ENCODE measurements at regions not wholly inside any gene's neighbourhood (a gene's known extent, or its start where the extent isn't known, plus 50 kb on each side); places are given as distances from the start of the nearest gene placed in this dataset.

- Mint-ChIP-seq H3K4me1 (no peaks in the 10 kb centered on the region), H3K27ac (no peak overlapping the region), H3K9me3 (no peaks in the 10 kb centered on the region), H3K4me3 (no peak overlapping the region), H3K27me3 (peaks cover 10% of the 10 kb centered on the region), H3K36me3 (no peaks in the 10 kb centered on the region)
- DNase-seq (no peak), ATAC-seq (ENCODE audit: low read depth in 2 of 2) (no peak)
- no peaks in the 10 kb centered on the region for H3K36me3 ChIP-seq (ENCODE audit: control insufficient read depth, insufficient read depth, low read length)
- no peak overlapping the region for H3K27ac ChIP-seq (ENCODE audit: insufficient read depth, low read length, poor library complexity, severe bottlenecking)
- no peaks in the 10 kb centered on the region for H3K4me1 ChIP-seq (ENCODE audit: control insufficient read depth, insufficient read depth, low read length, poor library complexity, severe bottlenecking)
- H3K9me3 ChIP-seq (ENCODE audit: control insufficient read depth in 2 of 2, low read length in 2 of 2) = no peaks in the 10 kb centered on the region
- no peaks in the 10 kb centered on the region for H3K27me3 ChIP-seq (ENCODE audit: control insufficient read depth, insufficient read depth, low read length)
- H3K4me3 ChIP-seq (ENCODE audit: low read depth, low read length) = no peak overlapping the region
Observed at GRCh38 chr2:118464546-118465265, 376.4 kb downstream of the INSIG2 start.

GRCh38 chr2:118464046-118464445 is 375.8 kb downstream of the INSIG2 start:
- Mint-ChIP-seq H3K4me3 (no peak overlapping the region), H3K4me1 (no peaks in the 10 kb centered on the region), H3K27ac (no peak overlapping the region), H3K36me3 (no peaks in the 10 kb centered on the region), H3K27me3 (peaks cover 6% of the 10 kb centered on the region), H3K9me3 (no peaks in the 10 kb centered on the region)
- H3K4me1 ChIP-seq (ENCODE audit: control insufficient read depth, insufficient read depth, low read length, poor library complexity, severe bottlenecking) = no peaks in the 10 kb centered on the region
- DNase-seq (no peak), ATAC-seq (ENCODE audit: low read depth in 2 of 2) (no peak)
- no peaks in the 10 kb centered on the region for H3K27me3 ChIP-seq (ENCODE audit: control insufficient read depth, insufficient read depth, low read length)
- H3K27ac ChIP-seq (ENCODE audit: insufficient read depth, low read length, poor library complexity, severe bottlenecking) = no peak overlapping the region
- H3K4me3 ChIP-seq (ENCODE audit: low read depth, low read length) = no peak overlapping the region
- H3K9me3 ChIP-seq (ENCODE audit: control insufficient read depth in 2 of 2, low read length in 2 of 2) = no peaks in the 10 kb centered on the region
- no peaks in the 10 kb centered on the region for H3K36me3 ChIP-seq (ENCODE audit: control insufficient read depth, insufficient read depth, low read length)

GRCh38 chr2:118460425-118460824 is 372.2 kb downstream of the INSIG2 start:
- Histone ChIP-seq H3K27me3 (ENCODE audit: control insufficient read depth, insufficient read depth, low read length) (peaks cover 2% of the 10 kb centered on the region), H3K4me3 (ENCODE audit: low read depth, low read length) (no peak overlapping the region), H3K36me3 (ENCODE audit: control insufficient read depth, insufficient read depth, low read length) (no peaks in the 10 kb centered on the region), H3K27ac (ENCODE audit: insufficient read depth, low read length, poor library complexity, severe bottlenecking) (no peak overlapping the region), H3K9me3 (ENCODE audit: control insufficient read depth in 2 of 2, low read length in 2 of 2) (no peaks in the 10 kb centered on the region), H3K4me1 (ENCODE audit: control insufficient read depth, insufficient read depth, low read length, poor library complexity, severe bottlenecking) (no peaks in the 10 kb centered on the region)
- DNase-seq (no peak), ATAC-seq (ENCODE audit: low read depth in 2 of 2) (no peak)
- H3K36me3 Mint-ChIP-seq = no peaks in the 10 kb centered on the region
- H3K27ac Mint-ChIP-seq = no peak overlapping the region
- H3K27me3 Mint-ChIP-seq = no peaks in the 10 kb centered on the region
- H3K4me1 Mint-ChIP-seq = no peaks in the 10 kb centered on the region
- no peaks in the 10 kb centered on the region for H3K9me3 Mint-ChIP-seq
- no peak overlapping the region for H3K4me3 Mint-ChIP-seq

DNA sequence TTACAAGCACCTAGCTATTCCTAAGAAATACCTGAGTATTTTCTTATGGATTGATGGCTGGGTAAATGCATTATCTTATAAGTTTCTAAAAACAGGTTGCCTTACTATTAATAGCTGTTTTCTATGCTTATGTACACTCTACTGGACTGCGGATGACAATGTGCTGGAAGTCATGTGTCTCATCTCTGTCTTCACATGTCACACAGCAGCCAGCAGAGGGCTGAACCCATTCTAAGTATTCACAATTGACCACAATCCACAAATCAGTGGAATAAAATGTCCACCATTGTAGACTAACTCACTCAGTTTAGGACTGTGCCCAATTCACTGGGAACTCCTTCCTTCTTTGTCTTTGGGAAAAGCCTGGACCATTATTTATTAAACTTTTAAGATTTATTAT is 371.2 kb downstream of the INSIG2 start:
- Mint-ChIP-seq H3K27me3 (no peaks in the 10 kb centered on the region), H3K4me3 (no peak overlapping the region), H3K36me3 (no peaks in the 10 kb centered on the region), H3K9me3 (no peaks in the 10 kb centered on the region), H3K4me1 (no peaks in the 10 kb centered on the region), H3K27ac (no peak overlapping the region)
- no peak for ATAC-seq (ENCODE audit: low read depth in 2 of 2)
- H3K27me3 ChIP-seq (ENCODE audit: control insufficient read depth, insufficient read depth, low read length) = peaks cover 2% of the 10 kb centered on the region
- no peak overlapping the region for H3K27ac ChIP-seq (ENCODE audit: insufficient read depth, low read length, poor library complexity, severe bottlenecking)
- H3K4me1 ChIP-seq (ENCODE audit: control insufficient read depth, insufficient read depth, low read length, poor library complexity, severe bottlenecking) = no peaks in the 10 kb centered on the region
- DNase-seq = no peak
- no peaks in the 10 kb centered on the region for H3K36me3 ChIP-seq (ENCODE audit: control insufficient read depth, insufficient read depth, low read length)
- no peak overlapping the region for H3K4me3 ChIP-seq (ENCODE audit: low read depth, low read length)
- no peaks in the 10 kb centered on the region for H3K9me3 ChIP-seq (ENCODE audit: control insufficient read depth in 2 of 2, low read length in 2 of 2)

DNA sequence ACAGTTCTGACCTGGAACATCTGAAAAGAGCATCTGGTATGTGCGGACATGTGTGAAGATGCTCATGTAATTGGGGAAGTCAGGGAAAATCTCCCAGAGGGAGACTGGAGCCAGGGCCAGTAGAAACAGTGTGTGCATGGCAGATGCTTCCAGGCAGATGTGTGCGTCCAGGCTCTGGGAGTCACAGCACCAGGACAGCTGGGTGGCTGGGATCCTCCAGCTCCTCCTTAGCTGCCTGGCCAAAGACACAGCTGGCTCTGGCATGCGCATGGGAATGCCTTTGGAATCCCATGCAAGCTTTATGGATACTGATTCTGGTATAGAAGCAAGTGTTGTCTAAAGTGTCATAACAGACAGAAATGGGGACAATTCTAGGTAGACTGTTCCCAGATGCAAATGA is 369.7 kb downstream of the INSIG2 start:
- Mint-ChIP-seq H3K4me1 (no peaks in the 10 kb centered on the region), H3K4me3 (no peak overlapping the region), H3K36me3 (no peaks in the 10 kb centered on the region)

DNA sequence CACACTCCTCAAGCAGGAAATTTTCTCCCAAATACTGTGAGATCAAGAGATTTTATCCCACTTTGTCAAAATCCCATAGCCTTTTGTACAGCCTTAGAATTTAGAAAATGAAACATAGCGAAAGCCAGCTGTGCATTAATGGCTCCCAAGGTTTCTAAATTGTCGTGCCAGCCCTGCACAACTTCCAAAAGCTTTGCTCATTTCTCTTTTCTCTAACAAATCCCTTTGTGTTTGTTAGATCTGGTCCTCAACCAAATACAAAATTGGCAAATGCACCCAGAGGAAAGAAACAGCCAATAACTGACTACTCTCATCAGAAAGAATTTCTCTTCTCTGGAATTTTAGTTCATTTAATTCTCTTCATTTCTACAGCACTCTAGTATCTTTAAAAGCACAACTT is 361.1 kb downstream of the INSIG2 start:
- DNase-seq (no peak), ATAC-seq (ENCODE audit: low read depth in 2 of 2) (no peak)
- H3K4me3 ChIP-seq (ENCODE audit: low read depth, low read length) = no peak overlapping the region
- peaks cover 0 to 1% (median 0%) of the 10 kb centered on the region in 7 donors for H3K9me3 Mint-ChIP-seq
- no peaks in the 10 kb centered on the region for H3K4me1 ChIP-seq (ENCODE audit: control insufficient read depth, insufficient read depth, low read length, poor library complexity, severe bottlenecking)
- H3K36me3 Mint-ChIP-seq = no peaks in the 10 kb centered on the region
- H3K9me3 ChIP-seq (ENCODE audit: control insufficient read depth in 2 of 2, low read length in 2 of 2) = no peaks in the 10 kb centered on the region
- H3K27me3 Mint-ChIP-seq = no peaks in the 10 kb centered on the region
- H3K4me3 Mint-ChIP-seq = no peak overlapping the region
- H3K27me3 ChIP-seq (ENCODE audit: control insufficient read depth, insufficient read depth, low read length) = no peaks in the 10 kb centered on the region
- no peak overlapping the region for H3K27ac Mint-ChIP-seq
- no peak overlapping the region for H3K27ac ChIP-seq (ENCODE audit: insufficient read depth, low read length, poor library complexity, severe bottlenecking)
- H3K4me1 Mint-ChIP-seq = no peaks in the 10 kb centered on the region
- no peaks in the 10 kb centered on the region for H3K36me3 ChIP-seq (ENCODE audit: control insufficient read depth, insufficient read depth, low read length)

More for the DNA sequence above, 369.7 kb downstream of the INSIG2 start:
- no peaks in the 10 kb centered on the region for H3K4me1 ChIP-seq (ENCODE audit: control insufficient read depth, insufficient read depth, low read length, poor library complexity, severe bottlenecking)
- H3K27me3 ChIP-seq (ENCODE audit: control insufficient read depth, insufficient read depth, low read length) = peaks cover 2% of the 10 kb centered on the region
- no peak overlapping the region for H3K27ac ChIP-seq (ENCODE audit: insufficient read depth, low read length, poor library complexity, severe bottlenecking)
- H3K4me3 ChIP-seq (ENCODE audit: low read depth, low read length) = no peak overlapping the region
- H3K27me3 Mint-ChIP-seq = no peaks in the 10 kb centered on the region
- H3K9me3 Mint-ChIP-seq = peaks cover 0 to 1% (median 0%) of the 10 kb centered on the region in 7 donors
- H3K27ac Mint-ChIP-seq = no peak overlapping the region
- H3K9me3 ChIP-seq (ENCODE audit: control insufficient read depth in 2 of 2, low read length in 2 of 2) = no peaks in the 10 kb centered on the region
- H3K36me3 ChIP-seq (ENCODE audit: control insufficient read depth, insufficient read depth, low read length) = no peaks in the 10 kb centered on the region
- DNase-seq (no peak), ATAC-seq (ENCODE audit: low read depth in 2 of 2) (no peak)

DNA sequence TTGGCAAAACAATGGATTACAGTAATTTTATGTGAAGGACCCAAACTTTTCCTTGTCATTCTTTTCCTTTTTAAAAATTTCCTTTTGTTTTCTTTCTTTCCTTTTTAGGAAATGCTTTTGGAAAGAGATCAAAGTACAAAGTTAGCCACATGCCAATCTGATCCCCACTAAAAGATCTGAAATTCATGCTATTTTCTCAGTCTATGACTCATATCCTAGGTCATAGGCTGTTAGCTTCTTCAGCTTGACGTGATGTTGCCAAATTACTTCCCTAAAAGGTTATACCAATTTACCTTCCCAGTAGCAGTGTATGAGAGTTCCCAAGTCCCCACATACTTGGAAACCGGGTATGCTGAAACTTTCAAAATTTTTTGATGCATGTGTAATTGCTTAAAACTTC is 355.3 kb downstream of the INSIG2 start:
- no peaks in the 10 kb centered on the region for H3K36me3 ChIP-seq (ENCODE audit: control insufficient read depth, insufficient read depth, low read length)
- H3K9me3 Mint-ChIP-seq = peaks cover 0 to 1% (median 0%) of the 10 kb centered on the region in 7 donors
- H3K4me3 ChIP-seq (ENCODE audit: low read depth, low read length) = no peak overlapping the region
- H3K9me3 ChIP-seq (ENCODE audit: control insufficient read depth in 2 of 2, low read length in 2 of 2) = no peaks in the 10 kb centered on the region
- no peak for DNase-seq
- no peak overlapping the region for H3K27ac Mint-ChIP-seq
- no peak overlapping the region for H3K27ac ChIP-seq (ENCODE audit: insufficient read depth, low read length, poor library complexity, severe bottlenecking)
- no peaks in the 10 kb centered on the region for H3K27me3 ChIP-seq (ENCODE audit: control insufficient read depth, insufficient read depth, low read length)
- H3K4me3 Mint-ChIP-seq = no peak overlapping the region
- no peaks in the 10 kb centered on the region for H3K36me3 Mint-ChIP-seq
- H3K4me1 ChIP-seq (ENCODE audit: control insufficient read depth, insufficient read depth, low read length, poor library complexity, severe bottlenecking) = no peaks in the 10 kb centered on the region
- ATAC-seq (ENCODE audit: low read depth in 2 of 2) = no peak
- H3K4me1 Mint-ChIP-seq = no peaks in the 10 kb centered on the region
- H3K27me3 Mint-ChIP-seq = no peaks in the 10 kb centered on the region

GRCh38 chr2:118442996-118443553 is 354.8 kb downstream of the INSIG2 start:
- DNase-seq (no peak), ATAC-seq (ENCODE audit: low read depth in 2 of 2) (no peak)
- no peaks in the 10 kb centered on the region for H3K36me3 Mint-ChIP-seq
- no peak overlapping the region for H3K4me3 Mint-ChIP-seq
- H3K9me3 ChIP-seq (ENCODE audit: control insufficient read depth in 2 of 2, low read length in 2 of 2) = no peaks in the 10 kb centered on the region
- H3K27ac Mint-ChIP-seq = no peak overlapping the region
- H3K36me3 ChIP-seq (ENCODE audit: control insufficient read depth, insufficient read depth, low read length) = no peaks in the 10 kb centered on the region
- no peak overlapping the region for H3K27ac ChIP-seq (ENCODE audit: insufficient read depth, low read length, poor library complexity, severe bottlenecking)
- no peaks in the 10 kb centered on the region for H3K4me1 Mint-ChIP-seq
- no peak overlapping the region for H3K4me3 ChIP-seq (ENCODE audit: low read depth, low read length)
- H3K27me3 ChIP-seq (ENCODE audit: control insufficient read depth, insufficient read depth, low read length) = no peaks in the 10 kb centered on the region
- H3K27me3 Mint-ChIP-seq = no peaks in the 10 kb centered on the region
- H3K9me3 Mint-ChIP-seq = peaks cover 0 to 1% (median 0%) of the 10 kb centered on the region in 7 donors
- H3K4me1 ChIP-seq (ENCODE audit: control insufficient read depth, insufficient read depth, low read length, poor library complexity, severe bottlenecking) = no peaks in the 10 kb centered on the region
